Gastroesophageal sphincter (tissue), 3 donors: ENCODE measurements at regions not wholly inside any gene's neighbourhood (a gene's known extent, or its start where the extent isn't known, plus 50 kb on each side); places are given as distances from the start of the nearest gene placed in this dataset.

Experiments
- CTCF ChIP-seq, 4 experiments: fragments of 200-600 bp in 2 of 4; fragments of 450-650 bp in 2 of 4; sonication (generic) in 1 of 4; IDR thresholded peaks; one replicate each; pipeline ENCODE4 v1.5.1; 2017 to 2019; ENCODE audit warnings: antibody characterized with exemption in 4 of 4, mild to moderate bottlenecking in 2 of 4, moderate library complexity in 2 of 4
- POLR2A ChIP-seq, 2 donors: fragments of 450-650 bp; IDR thresholded peaks; one replicate each; pipeline ENCODE4 v1.6.1; 2017; ENCODE audit warnings: antibody characterized with exemption in 2 of 2, mild to moderate bottlenecking in 2 of 2, moderate library complexity in 1 of 2
- POLR2AphosphoS5 ChIP-seq: sonication (generic); formaldehyde crosslinking; IDR thresholded peaks from one replicate; pipeline ENCODE4 v1.6.1; 2017; ENCODE audit warnings: antibody characterized with exemption

- TF ChIP-seq POLR2AphosphoS5: no peak
- TF ChIP-seq CTCF (IDR thresholded peaks at IDR 0.05): no peak
- no peak for TF ChIP-seq POLR2A (IDR thresholded peaks at IDR 0.05)
Observed at GRCh38 chr14:48575772-48576171, 900.4 kb upstream of the MDGA2 start.
